GM19025 (cell line): ENCODE measurements at regions not wholly inside any gene's neighbourhood (a gene's known extent, or its start where the extent isn't known, plus 50 kb on each side); places are given as distances from the start of the nearest gene placed in this dataset.
"Not testable (repeated sequence)": the region's sequence is repeated elsewhere in the genome, so short reads cannot be mapped to it uniquely, and the experiment has no call there.

Source experiments
- ATAC-seq: cut with Tn5 transposase; IDR thresholded peaks from one replicate; pipeline ENCODE4 v1.9.1; 2021; ENCODE audit warnings: mild to moderate bottlenecking, low read depth, moderate library complexity; ENCODE audit not compliant: unreplicated experiment

GRCh38 chr10:81696609-81697388 is 178.2 kb upstream of the NRG3 start:
- no peak for ATAC-seq

- no peak for ATAC-seq
Measured at GRCh38 chr10:81704596-81704995, 170.4 kb upstream of the NRG3 start.

DNA sequence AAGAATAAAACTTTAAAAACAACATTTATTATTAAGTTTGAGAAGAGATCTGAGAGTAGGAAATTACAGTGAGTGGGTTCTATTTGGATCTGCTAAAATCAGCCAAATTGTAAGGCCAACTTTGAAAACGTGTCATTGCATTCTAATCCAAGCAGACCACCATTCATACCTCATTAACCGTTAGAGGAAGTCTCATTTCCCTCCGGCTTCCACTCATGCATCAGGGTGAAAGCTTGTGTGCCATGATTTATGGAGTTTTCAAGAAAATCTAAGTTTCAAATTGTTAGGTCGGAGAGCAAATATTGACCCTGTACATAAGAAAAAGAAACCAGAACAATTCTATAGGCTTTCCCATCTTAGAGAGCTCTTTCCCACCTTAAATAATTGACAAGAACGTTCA is 166.6 kb upstream of the NRG3 start:
- no peak for ATAC-seq

GRCh38 chr10:81708929-81709328 is 166.1 kb upstream of the NRG3 start:
- no peak for ATAC-seq

DNA sequence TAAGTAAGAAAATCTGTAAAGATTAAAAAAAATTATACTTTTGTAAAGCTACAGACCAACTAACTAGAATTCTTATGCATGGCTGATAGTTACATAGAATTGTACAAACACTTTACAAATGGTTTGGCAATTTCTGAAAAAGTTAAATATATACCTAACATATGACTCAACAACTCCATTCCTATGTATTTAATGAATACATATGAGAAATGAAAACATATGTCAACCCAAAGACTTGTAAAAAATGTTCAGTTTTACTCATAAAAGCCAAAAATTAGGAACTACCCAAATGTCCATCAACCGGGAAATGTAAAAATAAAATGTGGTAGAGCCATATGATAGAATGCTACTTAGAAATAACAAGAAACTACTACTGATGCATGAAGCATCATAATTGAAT is 152.6 kb upstream of the NRG3 start:
- no peak for ATAC-seq

- no peak for ATAC-seq
Measured at GRCh38 chr10:81724431-81724830, 150.6 kb upstream of the NRG3 start.

- ATAC-seq = no peak
Measured at GRCh38 chr10:81725851-81726250, 149.1 kb upstream of the NRG3 start.

- no peak for ATAC-seq
Measured at GRCh38 chr10:81728692-81729091, 146.3 kb upstream of the NRG3 start.

DNA sequence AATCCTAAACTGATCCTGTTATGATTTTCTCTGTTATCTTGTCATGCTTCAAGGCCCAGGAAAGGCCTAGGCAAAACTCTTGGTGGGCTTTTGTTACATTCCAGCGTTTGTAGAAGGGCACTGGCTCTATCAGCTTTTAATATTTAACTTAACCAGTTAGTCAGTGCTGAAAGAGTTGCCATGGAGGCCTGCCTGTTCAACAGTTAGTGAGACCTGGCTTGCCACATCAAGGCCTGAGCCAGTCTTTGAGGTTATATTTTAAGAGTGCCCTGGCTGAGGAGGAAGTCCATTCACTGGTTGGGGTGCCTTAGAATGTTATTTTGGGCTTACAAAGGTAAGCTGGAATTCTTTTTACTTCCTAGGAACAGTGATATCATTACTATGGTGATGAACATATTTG is 144.1 kb upstream of the NRG3 start:
- no peak for ATAC-seq

- no peak for ATAC-seq
Measured at GRCh38 chr10:81733542-81733941, 141.5 kb upstream of the NRG3 start.

DNA sequence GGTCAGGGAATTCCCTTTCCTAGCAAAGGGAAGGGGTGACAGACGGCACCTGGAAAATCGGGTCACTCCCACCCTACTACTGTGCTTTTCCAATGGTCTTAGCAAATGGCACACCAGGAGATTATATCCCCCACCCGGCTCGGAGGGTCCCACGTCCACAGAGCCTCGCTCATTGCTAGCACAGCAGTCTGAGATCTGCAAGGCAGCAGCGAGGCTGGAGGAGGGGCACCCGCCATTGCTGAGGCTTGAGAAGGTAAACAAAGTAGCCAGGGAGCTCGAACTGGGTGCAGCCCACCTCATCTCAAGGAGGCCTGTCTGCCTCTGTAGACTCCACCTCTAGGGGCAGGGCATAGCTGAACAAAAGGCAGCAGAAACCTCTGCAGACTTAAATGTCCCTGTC is 139.8 kb upstream of the NRG3 start:
- not testable (repeated sequence) for ATAC-seq

- no peak for ATAC-seq
Measured at GRCh38 chr10:81759111-81759510, 115.9 kb upstream of the NRG3 start.

DNA sequence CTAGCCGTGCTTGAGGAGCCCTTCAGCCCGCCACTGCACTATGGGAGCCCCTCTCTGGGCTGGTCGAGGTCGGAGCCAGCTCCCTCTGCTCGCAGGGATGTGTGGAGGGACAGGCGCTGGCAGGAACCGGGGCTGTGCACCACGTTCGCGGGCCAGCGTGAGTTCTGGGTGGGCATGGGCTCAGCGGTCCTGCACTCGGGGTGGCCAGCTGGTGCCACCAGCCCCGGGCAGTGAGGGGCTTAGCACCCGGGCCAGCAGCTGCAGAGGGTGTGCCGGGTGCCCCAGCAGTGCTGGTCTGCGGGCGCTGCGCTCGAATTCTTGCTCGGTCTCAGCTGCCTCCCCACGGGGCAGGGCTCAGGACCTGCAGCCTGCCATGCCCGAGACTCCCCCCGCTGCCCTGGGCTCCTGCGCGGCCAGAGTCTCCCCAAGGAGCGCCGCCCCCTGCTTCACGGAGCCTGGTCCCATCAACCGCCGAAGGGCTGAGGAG is 90.8 kb upstream of the NRG3 start:
- no peak for ATAC-seq

- ATAC-seq = no peak
Measured at GRCh38 chr10:81792729-81793128, 82.3 kb upstream of the NRG3 start.

GRCh38 chr10:81806842-81807241 is 68.2 kb upstream of the NRG3 start:
- ATAC-seq = no peak

DNA sequence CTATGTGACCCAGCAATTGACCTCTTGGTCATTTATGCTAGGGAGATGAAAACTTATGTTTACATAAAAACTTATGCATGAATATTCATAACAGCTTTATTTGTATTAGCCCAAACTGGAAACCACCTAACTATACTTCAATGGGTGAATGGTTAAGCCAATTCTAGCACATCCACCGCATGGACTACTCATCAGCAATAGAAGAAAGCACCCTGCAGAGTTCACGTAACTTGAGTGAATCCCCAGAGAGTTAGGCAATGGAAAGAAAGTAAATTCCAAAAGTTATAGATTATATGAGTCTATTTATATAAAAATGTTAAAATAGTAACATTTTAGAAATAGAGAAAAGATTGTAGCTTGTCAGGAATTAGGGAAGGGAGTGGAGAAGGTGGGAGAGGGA is 60.2 kb upstream of the NRG3 start:
- ATAC-seq = no peak

GRCh38 chr10:81817596-81818170 is 57.3 kb upstream of the NRG3 start:
- ATAC-seq = no peak

DNA sequence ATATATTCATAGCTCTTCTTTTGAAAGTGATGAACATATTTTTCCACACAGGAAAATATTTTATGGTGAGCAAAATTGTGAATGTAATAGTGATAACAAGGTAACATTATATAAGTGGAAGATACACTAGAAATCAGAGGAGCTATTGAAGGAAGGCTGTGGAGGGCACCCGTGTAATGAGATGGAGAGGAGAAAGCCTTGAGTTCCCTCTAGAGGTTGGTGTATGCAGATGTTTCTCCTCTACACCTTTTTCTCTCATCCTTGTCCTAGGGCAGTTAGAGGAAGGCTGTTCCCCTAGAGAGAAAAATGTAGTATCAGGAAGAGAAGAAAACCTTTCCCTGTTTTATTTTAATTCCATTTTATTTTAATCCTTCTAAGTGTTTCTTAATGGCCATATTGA is 54.6 kb upstream of the NRG3 start:
- ATAC-seq = no peak
